HG02759 (cell line): ENCODE measurements at regions not wholly inside any gene's neighbourhood (a gene's known extent, or its start where the extent isn't known, plus 50 kb on each side); places are given as distances from the start of the nearest gene placed in this dataset.
A peak's percentile ranks its signal among the peaks of the same experiment; 100 is the strongest.

Experiments used
- ATAC-seq: cut with Tn5 transposase; IDR thresholded peaks from one replicate; pipeline ENCODE4 v1.9.1; 2021; ENCODE audit warnings: mild to moderate bottlenecking, moderate library complexity; ENCODE audit not compliant: unreplicated experiment

DNA sequence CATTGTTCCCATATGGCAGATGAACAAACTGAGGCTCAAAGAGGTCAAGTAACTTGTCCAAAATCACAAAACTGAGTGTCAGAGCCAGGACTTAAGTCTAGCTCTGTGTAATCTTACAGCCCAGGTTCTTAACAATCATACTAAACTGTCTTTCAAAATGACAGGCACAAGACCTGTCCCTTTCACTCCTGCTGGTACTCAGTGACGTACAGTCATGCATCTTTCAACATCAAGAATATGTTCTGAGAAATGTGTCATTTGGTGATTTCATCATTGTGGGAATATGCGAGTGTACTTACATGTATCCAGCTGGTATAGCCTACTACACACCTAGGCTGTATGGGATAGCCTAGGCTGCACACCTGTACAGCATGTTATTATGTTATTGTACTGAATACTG, 646.8 kb upstream of the WWC1 start:
- ATAC-seq, result no peak

- ATAC-seq, result no peak
Observed at GRCh38 chr5:167649471-167649870, 642.0 kb upstream of the WWC1 start.

DNA sequence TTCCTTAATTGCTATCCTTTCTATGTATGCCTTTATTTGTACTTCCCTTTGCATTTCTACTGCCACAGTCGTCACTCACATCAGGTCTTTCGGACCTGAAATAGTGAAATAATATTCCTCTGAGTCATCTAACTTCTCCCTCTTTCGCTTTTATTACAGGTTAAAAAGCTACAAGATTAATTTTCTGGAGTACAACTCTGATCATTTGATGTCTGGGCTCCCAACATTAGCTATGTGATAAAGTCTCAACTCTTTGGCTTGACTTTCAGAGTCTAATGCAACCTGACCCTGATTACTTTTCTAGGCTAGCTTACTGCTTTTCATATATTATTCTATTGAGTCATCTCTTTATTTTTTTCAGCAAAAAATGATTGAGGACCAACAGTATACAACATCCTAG, 638.8 kb upstream of the WWC1 start:
- ATAC-seq, result no peak

GRCh38 chr5:167653645-167654106, 637.8 kb upstream of the WWC1 start:
- no peak for ATAC-seq

- no peak for ATAC-seq
Observed at GRCh38 chr5:167657016-167657415, 634.4 kb upstream of the WWC1 start.

- ATAC-seq, result no peak
Observed at GRCh38 chr5:167658889-167659288, 632.6 kb upstream of the WWC1 start.

- ATAC-seq, result no peak
Observed at GRCh38 chr5:167661605-167662004, 629.8 kb upstream of the WWC1 start.

DNA sequence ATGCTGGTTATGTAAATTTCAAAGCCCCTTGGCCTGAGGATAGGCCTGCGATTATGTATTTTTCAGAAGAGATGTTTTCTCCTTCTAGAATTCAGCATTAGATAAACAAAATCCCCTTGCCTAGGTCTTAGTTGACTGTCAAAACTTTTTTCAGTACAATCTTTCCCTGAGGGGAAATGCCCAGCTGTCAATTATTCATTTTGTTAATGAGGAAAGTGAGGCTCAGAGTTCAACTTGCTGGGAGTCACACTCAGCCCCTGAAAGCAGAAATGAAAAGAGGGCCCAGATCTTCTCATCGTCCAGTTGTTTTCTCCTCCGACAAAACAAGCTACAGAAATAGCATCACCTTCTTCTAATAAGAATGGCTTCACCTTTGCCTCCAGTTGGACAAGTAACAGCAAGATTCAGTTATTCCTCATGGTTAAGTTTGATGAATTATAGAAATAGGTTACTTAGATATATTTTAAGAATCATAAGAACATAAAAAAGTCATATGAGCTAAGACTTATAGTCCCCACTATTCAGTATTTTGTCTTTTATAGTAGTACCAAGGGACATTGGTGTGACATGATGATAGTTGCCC, 627.1 kb upstream of the WWC1 start:
- ATAC-seq, result peak; percentile 52

DNA sequence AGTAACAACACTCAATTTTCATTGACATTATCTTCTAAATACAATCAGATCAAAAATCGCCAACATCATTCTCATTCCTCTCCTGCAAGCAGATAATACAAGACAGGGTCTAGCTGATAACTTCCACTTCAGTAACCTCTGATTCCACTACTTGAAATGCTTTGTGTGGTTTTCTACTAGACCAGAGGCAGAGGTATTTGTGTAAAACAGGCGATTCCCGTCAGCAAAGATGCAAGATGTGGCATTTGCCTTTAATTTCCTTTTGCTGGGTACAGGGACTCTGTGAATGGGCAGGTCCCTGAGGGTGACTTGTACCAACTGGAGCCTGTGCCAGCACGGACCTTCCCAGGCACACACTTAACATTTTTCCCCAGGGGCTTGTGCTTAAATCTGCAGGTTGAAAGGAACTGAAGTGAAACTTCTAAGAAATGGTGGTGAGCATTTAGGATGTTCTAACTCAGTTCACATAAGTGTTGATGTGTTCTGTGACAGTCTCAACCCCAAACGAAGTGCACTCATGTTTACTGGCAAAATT, 625.5 kb upstream of the WWC1 start:
- ATAC-seq, result no peak

GRCh38 chr5:167671176-167671575, 620.3 kb upstream of the WWC1 start:
- ATAC-seq, result no peak

GRCh38 chr5:167673942-167674341, 617.5 kb upstream of the WWC1 start:
- ATAC-seq, result no peak

DNA sequence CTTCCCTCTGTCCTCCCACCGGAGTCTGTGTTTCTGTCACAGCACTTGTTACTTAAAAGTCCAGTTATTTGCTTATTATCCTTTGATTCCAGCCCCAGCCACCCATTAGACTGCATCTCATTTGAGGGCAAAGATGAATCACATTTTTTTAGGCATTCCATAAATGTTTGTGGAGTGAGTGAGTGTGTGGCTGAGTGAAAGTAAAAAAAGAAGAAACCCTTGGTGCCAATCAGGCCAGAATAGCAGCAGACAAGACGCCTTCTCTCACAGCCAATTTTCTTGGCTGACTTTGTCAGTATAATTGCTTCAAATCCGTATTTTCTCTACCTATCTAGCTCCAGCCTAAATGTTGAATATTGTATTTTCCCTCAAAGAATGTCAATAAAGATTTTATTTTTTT, 613.0 kb upstream of the WWC1 start:
- no peak for ATAC-seq

DNA sequence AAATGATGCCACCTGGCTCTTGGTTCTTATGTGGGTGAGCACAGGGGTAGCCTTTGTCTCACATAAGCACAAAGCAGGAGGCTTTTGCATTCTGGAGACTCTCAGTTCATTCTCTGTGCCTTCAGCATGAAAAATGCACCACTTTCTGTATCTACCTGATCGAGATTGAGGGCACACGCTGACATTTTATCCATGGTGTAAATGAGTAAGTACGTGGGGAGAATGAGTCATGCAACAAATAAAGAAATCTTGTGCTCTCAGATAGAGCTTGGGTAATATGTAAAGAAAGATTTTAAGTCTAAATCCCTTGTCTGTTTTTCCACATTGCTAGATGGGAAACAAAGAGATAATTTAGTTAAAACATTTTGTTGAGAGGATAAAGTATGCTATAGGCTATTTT, 607.2 kb upstream of the WWC1 start:
- ATAC-seq, result no peak

DNA sequence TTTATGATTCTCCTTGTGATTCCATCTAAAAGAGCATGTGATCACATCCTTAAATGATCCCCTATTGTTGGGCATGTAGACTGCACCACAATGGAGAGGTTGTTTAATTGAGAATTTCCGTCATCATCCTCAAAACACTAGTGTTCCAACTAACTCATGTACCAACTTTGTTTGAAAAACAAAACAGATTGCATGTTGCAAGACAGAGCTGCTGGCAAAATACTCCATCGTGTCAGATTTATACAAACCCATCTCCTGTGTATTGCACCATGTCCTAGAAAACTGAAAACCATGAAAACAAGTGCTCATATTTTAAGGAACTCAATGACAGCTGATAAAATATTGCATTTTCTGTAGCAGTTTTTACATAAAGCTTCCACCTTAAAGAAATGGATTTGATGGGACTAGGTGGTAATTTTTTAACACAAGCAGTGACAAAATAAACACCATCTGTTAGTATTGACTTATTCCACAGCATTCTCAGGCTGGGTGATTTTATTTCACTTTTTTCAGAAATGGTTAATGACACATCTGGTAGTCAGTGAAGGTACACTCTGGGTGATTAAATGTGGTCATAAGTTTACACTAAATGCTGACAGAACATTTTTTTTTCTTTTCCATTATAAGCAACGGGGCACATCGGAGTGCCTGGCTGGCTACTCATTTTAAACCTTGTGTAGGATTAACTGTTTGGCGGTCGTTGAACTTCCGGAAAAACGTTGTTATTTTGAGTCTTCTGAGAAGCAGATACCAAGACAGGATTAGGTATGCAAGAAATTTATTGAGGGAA, 602.9 kb upstream of the WWC1 start:
- ATAC-seq, result no peak

DNA sequence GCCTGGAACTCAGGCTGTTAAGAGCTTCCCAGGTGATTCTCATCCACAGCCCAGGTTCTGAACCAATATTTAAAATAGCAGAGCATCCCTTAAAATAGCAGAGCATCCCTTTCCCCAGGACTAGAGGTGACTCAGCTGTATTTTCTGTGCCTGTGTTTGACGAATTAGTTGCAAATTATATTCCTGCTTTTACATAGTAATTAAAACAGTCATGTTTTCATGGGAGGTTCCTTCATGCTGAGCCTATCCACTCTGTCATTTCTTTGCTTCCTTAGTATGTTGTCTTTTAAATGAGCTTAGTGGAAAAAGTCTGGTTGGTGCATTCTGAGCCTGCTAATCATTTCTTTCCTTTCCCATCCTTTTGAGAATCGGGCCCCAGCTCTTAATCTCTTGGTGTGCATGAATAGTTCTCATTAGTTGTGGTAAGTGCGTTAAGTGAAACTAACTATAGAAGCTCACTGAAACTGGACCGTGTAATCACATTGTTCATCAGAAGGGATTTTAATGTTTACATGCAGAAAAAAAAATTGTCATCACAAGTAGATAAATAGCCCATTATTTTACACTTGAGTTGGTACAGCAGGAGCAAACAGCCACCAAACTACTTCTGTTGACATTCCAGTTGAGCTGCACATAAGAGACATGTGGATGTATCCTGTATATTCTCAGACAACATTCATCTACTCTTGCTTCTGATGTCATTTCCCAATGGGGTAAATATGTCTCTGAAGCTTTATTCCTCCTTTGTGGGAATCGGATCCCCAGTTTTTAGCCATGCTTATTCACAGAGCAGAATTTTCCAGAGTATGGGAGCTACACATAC, 596.9 kb upstream of the WWC1 start:
- ATAC-seq, result no peak

DNA sequence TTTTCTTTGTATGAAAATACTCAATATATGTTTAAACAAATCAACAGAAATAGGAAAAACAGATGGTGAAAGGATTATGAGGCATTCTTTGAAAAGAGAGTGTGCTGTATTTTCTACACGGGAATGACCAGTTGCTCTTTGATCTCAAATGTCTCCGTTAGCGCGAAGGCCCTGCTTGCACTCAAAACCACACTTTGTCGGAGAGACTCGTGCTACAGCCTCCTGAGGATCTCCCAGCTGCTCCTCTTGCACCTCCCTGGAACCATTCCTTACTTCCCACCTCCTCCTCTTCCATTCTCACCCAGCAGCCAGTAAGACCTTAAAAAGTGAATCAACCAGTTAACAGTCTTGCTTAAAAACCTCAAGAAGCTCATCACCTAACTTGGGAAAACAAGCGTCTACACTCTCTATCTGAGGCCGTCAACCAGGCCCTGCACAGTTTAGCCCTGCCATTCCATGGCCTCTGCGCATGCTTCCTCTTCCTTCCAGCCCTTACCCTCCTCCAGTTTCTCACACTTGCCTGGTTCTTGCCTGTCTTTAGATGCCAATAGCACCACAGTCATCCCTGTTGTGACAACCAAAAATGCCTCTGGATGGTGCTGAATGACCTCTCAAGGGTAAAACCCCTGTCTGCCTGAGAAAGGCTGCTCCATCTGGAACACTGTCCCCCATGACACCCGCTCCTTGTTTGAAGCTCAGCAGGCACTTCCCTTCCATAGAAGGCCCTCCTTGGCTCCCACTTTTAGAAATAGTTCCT, 594.7 kb upstream of the WWC1 start:
- ATAC-seq, result no peak

GRCh38 chr5:167699432-167699831, 592.0 kb upstream of the WWC1 start:
- no peak for ATAC-seq

DNA sequence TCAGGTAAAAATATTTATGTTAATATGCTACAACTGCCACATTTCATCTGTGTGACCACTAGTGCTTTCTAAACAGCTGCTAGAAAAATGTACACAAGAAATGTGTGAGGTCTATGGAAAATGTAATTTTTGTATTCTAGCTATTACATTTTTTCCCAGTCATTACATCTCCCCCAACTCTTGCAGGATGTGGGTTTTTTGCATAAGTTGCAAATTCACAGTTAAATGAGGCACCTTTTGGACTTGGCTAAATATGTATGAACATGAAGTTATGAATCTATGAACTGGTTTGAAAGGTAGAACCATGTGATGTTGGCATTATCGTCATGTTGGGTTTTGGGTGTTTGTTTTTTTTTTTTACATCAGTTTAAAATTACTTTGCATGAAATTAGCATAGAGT, 590.4 kb upstream of the WWC1 start:
- ATAC-seq, result no peak

DNA sequence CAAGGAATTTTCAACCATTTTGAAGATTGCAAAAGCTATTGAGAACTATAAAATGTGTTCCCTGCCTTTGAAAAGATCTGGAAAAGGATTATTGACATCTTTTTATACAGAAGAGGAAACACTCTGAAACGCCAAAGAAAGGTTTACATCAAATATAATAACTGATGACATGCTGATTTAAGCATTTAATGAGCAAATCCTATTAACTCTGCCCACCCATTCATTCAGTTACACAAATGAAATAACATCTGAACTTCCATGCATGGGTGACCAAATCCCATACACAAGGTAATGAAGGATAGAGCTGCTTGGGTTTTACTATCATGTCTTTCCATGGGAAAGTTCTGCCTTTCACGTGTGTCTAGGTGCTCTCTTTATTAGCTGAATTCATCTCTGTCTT, 589.4 kb upstream of the WWC1 start:
- no peak for ATAC-seq

DNA sequence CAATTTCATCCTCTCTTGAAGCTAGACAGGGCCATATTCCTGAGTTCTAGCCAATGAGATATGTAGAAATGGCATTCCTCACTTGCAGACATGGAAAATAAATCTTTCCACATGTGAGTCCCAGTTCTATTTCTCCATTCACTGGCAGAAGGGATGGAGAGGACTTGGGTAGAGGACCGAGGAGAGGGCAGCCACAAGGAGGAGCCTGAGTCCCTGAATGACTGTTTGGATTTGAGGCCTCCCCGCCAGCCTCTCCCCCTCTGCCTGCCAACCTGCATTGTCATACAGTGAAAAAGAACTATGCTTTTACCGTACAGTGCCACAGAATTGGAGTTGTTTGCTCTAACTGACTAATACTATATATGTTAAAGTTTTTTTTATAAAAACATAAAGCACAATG, 583.0 kb upstream of the WWC1 start:
- ATAC-seq, result no peak

DNA sequence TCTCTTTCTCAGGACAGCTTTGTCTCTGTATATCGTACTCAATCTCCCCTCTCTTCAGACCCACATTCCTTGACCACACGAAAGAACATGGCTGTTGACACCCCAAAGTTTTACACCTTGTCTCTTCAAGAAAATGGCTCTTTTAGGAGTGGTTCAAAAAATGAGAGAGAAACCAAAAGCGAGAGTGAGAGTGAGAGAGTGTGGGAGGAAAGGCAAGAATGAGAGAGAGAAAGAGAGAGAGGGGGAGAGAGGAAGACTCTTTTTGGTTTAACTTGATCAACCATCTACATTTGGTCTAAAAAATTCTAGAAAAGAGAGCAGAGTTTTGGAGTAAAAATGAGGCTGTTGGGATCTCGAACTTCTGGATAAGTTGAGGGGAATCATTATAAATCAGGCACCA, 581.8 kb upstream of the WWC1 start:
- no peak for ATAC-seq
